H9 (cell line): ENCODE measurements at regions not wholly inside any gene's neighbourhood (a gene's known extent, or its start where the extent isn't known, plus 50 kb on each side); places are given as distances from the start of the nearest gene placed in this dataset.

Experiments used
- DNase-seq: peaks from one replicate; pipeline ENCODE4 v3.0.0-alpha.2; 2017
- H2AFZ ChIP-seq: one replicate; pipeline ENCODE4 v1.6.1; 2013; ENCODE audit warnings: mild to moderate bottlenecking, low read length, control low read depth, moderate library complexity
- H2AK5ac ChIP-seq: 2 replicates; pipeline ENCODE4 v1.6.1; 2013; ENCODE audit warnings: low read length, control low read depth, mixed read lengths; ENCODE audit not compliant: insufficient read length
- H2BK120ac ChIP-seq: one replicate; pipeline ENCODE4 v1.6.1; 2013; ENCODE audit warnings: low read depth, mild to moderate bottlenecking, low read length, control low read depth, inconsistent platforms; ENCODE audit not compliant: poor library complexity, severe bottlenecking
- H2BK12ac ChIP-seq: 2 replicates; pipeline ENCODE4 v1.6.1; 2013; ENCODE audit warnings: low read length, control low read depth, mixed read lengths, low read depth; ENCODE audit not compliant: insufficient read length
- H2BK15ac ChIP-seq: 2 replicates; pipeline ENCODE4 v1.6.1; 2013; ENCODE audit warnings: low read depth, low read length, control low read depth
- H2BK20ac ChIP-seq: one replicate; pipeline ENCODE4 v1.6.1; 2013; ENCODE audit warnings: low read depth, mild to moderate bottlenecking, low read length, control low read depth, inconsistent platforms; ENCODE audit not compliant: poor library complexity, severe bottlenecking
- H2BK5ac ChIP-seq: 2 replicates; pipeline ENCODE4 v1.6.1; 2013; ENCODE audit warnings: low read length, control low read depth, mixed read lengths; ENCODE audit not compliant: insufficient read length
- H3K14ac ChIP-seq: 2 replicates; pipeline ENCODE4 v1.6.1; 2013; ENCODE audit warnings: low read length, control low read depth; ENCODE audit not compliant: insufficient read depth
- H3K18ac ChIP-seq: 2 replicates; pipeline ENCODE4 v1.6.1; 2013; ENCODE audit warnings: low read depth, mild to moderate bottlenecking, mixed read lengths, low read length, control low read depth; ENCODE audit not compliant: insufficient read length
- H3K23ac ChIP-seq: 2 replicates; pipeline ENCODE4 v1.6.1; 2013; ENCODE audit warnings: low read length, control low read depth, mixed read lengths, low read depth; ENCODE audit not compliant: insufficient read length
- H3K23me2 ChIP-seq: 2 replicates; pipeline ENCODE4 v1.6.1; 2013; ENCODE audit warnings: low read depth, mild to moderate bottlenecking, mixed read lengths, low read length, control low read depth; ENCODE audit not compliant: insufficient read length, poor library complexity, severe bottlenecking
- H3K27ac ChIP-seq: 2 replicates; pipeline ENCODE4 v1.5.1; 2013; ENCODE audit warnings: low read length, control low read depth, mixed read lengths, low read depth; ENCODE audit not compliant: insufficient read length
- H3K27me3 ChIP-seq: 2 replicates; pipeline ENCODE4 v1.6.1; 2013; ENCODE audit warnings: low read length, control low read depth, inconsistent platforms; ENCODE audit not compliant: insufficient read depth
- H3K4ac ChIP-seq: 2 replicates; pipeline ENCODE4 v1.6.1; 2013; ENCODE audit warnings: low read depth, mild to moderate bottlenecking, control low read depth, inconsistent platforms, low read length, moderate library complexity
- H3K4me1 ChIP-seq: 2 replicates; pipeline ENCODE4 v1.6.1; 2013; ENCODE audit warnings: low read length, control low read depth, inconsistent platforms; ENCODE audit not compliant: insufficient read depth
- H3K4me2 ChIP-seq: 2 replicates; pipeline ENCODE4 v1.6.1; 2013; ENCODE audit warnings: low read length, control low read depth, mixed read lengths; ENCODE audit not compliant: insufficient read length, insufficient read depth
- H3K56ac ChIP-seq: 2 replicates; pipeline ENCODE4 v1.6.1; 2013; ENCODE audit warnings: low read depth, mild to moderate bottlenecking, mixed read lengths, low read length, control low read depth; ENCODE audit not compliant: insufficient read length
- H3K79me1 ChIP-seq: 2 replicates; pipeline ENCODE4 v1.6.1; 2013; ENCODE audit warnings: low read depth, mild to moderate bottlenecking, moderate library complexity, low read length, control low read depth, inconsistent platforms; ENCODE audit not compliant: insufficient read depth, poor library complexity, severe bottlenecking
- H3K79me2 ChIP-seq: 2 replicates; pipeline ENCODE4 v1.6.1; 2013; ENCODE audit warnings: low read length, control low read depth, inconsistent platforms; ENCODE audit not compliant: insufficient read depth
- H3K9ac ChIP-seq: 2 replicates; pipeline ENCODE4 v1.6.1; 2013; ENCODE audit warnings: low read length, control low read depth, mixed read lengths; ENCODE audit not compliant: insufficient read length; ENCODE audit errors: extremely low read depth
- H3K9me3 ChIP-seq: one replicate; pipeline ENCODE4 v1.6.1; 2013; ENCODE audit warnings: low read depth, low read length, inconsistent platforms; ENCODE audit not compliant: control insufficient read depth
- H3T11ph ChIP-seq: one replicate; pipeline ENCODE4 v1.6.1; 2013; ENCODE audit warnings: mild to moderate bottlenecking, low read length, control low read depth, inconsistent platforms
- H4K20me1 ChIP-seq: one replicate; pipeline ENCODE4 v1.6.1; 2013; ENCODE audit not compliant: control insufficient read depth, insufficient read length, insufficient read depth
- H4K5ac ChIP-seq: 2 replicates; pipeline ENCODE4 v1.6.1; 2013; ENCODE audit warnings: low read depth, mild to moderate bottlenecking, mixed read lengths, low read length, control low read depth; ENCODE audit not compliant: insufficient read length
- H4K8ac ChIP-seq: replicated peaks from 2 replicates; pipeline ENCODE4 v1.6.1; 2013; ENCODE audit warnings: low read length, control low read depth, mixed read lengths, low read depth; ENCODE audit not compliant: insufficient read length
- H4K91ac ChIP-seq: 2 replicates; pipeline ENCODE4 v1.6.1; 2013; ENCODE audit warnings: low read depth, mild to moderate bottlenecking, moderate library complexity, mixed read lengths, low read length, control low read depth; ENCODE audit not compliant: insufficient read length
- H3K27ac Mint-ChIP-seq, 3 experiments: 2 replicates in 2 of 3; 3 replicates in 1 of 3; pipeline ENCODE4 v1.8.0; 2020 to 2021; ENCODE audit warnings: mixed read lengths in 3 of 3, mild to moderate bottlenecking in 1 of 3, moderate library complexity in 1 of 3
- H3K27me3 Mint-ChIP-seq: 2 replicates; pipeline ENCODE4 v1.8.0; 2021; ENCODE audit warnings: low read depth, mild to moderate bottlenecking, moderate library complexity, mixed read lengths
- H3K36me3 Mint-ChIP-seq, 3 experiments: 2 replicates in 2 of 3; 3 replicates in 1 of 3; pipeline ENCODE4 v1.8.0; 2020 to 2021; ENCODE audit warnings: low read depth in 3 of 3, mixed read lengths in 3 of 3; ENCODE audit not compliant: insufficient read depth in 1 of 3
- H3K4me1 Mint-ChIP-seq, 2 experiments: 2 replicates each; pipeline ENCODE4 v1.8.0; 2020; ENCODE audit warnings: mixed read lengths in 2 of 2
- H3K4me3 Mint-ChIP-seq, 2 experiments: 2 replicates in 1 of 2; 3 replicates in 1 of 2; pipeline ENCODE4 v1.8.0; 2020 to 2021; ENCODE audit warnings: mild to moderate bottlenecking in 2 of 2, mixed read lengths in 2 of 2, moderate library complexity in 1 of 2
- H3K9me3 Mint-ChIP-seq, 2 experiments: 2 replicates in 1 of 2; 3 replicates in 1 of 2; pipeline ENCODE4 v1.8.0; 2020; ENCODE audit warnings: mild to moderate bottlenecking in 2 of 2, mixed read lengths in 2 of 2, moderate library complexity in 1 of 2
- CTCF ChIP-seq: fragments of 200-600 bp; sonication (generic); conservative IDR thresholded peaks from 3 replicates; pipeline ENCODE4 v1.8.0; 2021; ENCODE audit warnings: antibody characterized with exemption, mild to moderate bottlenecking
- WGBS: extraction: QIAGEN DNeasy Blood & Tissue Kit; methylation state at CpG from one replicate; pipeline ENCODE4 v1.1.7; 2013; ENCODE audit warnings: missing lambda C conversion rate, low lambda C conversion rate, mixed read lengths; ENCODE audit not compliant: insufficient read length; ENCODE audit errors: extremely low coverage; 5-methylcytosine and 5-hydroxymethylcytosine counted together

GRCh38 chr13:106281426-106281825 lies 254.0 kb downstream of the EFNB2 start:
- no peak for DNase-seq
- no peak overlapping the region for H2BK20ac ChIP-seq
- Mint-ChIP-seq H3K27ac (no peak overlapping the region), H3K4me3 (no peak overlapping the region), H3K4me1 (peaks cover 16 to 18% of the 10 kb centered on the region in 2 experiments), H3K27me3 (no peaks in the 10 kb centered on the region), H3K36me3 (no peaks in the 10 kb centered on the region), H3K9me3 (no peaks in the 10 kb centered on the region)
- no peaks in the 10 kb centered on the region for H4K20me1 ChIP-seq
- no peak overlapping the region for H2BK15ac ChIP-seq
- H2AFZ ChIP-seq: no peak overlapping the region
- H2BK120ac ChIP-seq: no peak overlapping the region
- no peak overlapping the region for H3K4ac ChIP-seq
- no peak for TF ChIP-seq CTCF
- H3K18ac ChIP-seq: no peak overlapping the region
- no peak overlapping the region for H4K8ac ChIP-seq
- no peak overlapping the region for H3K27ac ChIP-seq
- no peaks in the 10 kb centered on the region for H3K79me2 ChIP-seq
- no peak overlapping the region for H3K4me2 ChIP-seq
- H2AK5ac ChIP-seq: no peak overlapping the region
- H3T11ph ChIP-seq: no peak overlapping the region
- H3K23me2 ChIP-seq: no peaks in the 10 kb centered on the region
- no peaks in the 10 kb centered on the region for H3K79me1 ChIP-seq
- no peak overlapping the region for H4K91ac ChIP-seq
- H3K14ac ChIP-seq: no peak overlapping the region
- H3K4me1 ChIP-seq: no peaks in the 10 kb centered on the region
- no peak overlapping the region for H4K5ac ChIP-seq
- H2BK12ac ChIP-seq: no peak overlapping the region
- no peak overlapping the region for H2BK5ac ChIP-seq
- H3K56ac ChIP-seq: no peak overlapping the region
- WGBS: no CpG with 5 or more reads among the region's 9 CpGs
- no peaks in the 10 kb centered on the region for H3K27me3 ChIP-seq
- H3K9ac ChIP-seq: no peak overlapping the region
- H3K9me3 ChIP-seq: no peaks in the 10 kb centered on the region
- H3K23ac ChIP-seq: no peak overlapping the region
